HG03457 (cell line): ENCODE measurements at regions not wholly inside any gene's neighbourhood (a gene's known extent, or its start where the extent isn't known, plus 50 kb on each side); places are given as distances from the start of the nearest gene placed in this dataset.
"Not testable (repeated sequence)": the region's sequence is repeated elsewhere in the genome, so short reads cannot be mapped to it uniquely, and the experiment has no call there.

Experiments used
- ATAC-seq: cut with Tn5 transposase; IDR thresholded peaks from one replicate; pipeline ENCODE4 v1.9.1; 2021; ENCODE audit warnings: moderate number of reproducible peaks; ENCODE audit not compliant: unreplicated experiment

- no peak for ATAC-seq
Measured at GRCh38 chr1:229139331-229140118, 131.4 kb upstream of the RAB4A start.

- ATAC-seq: no peak
Measured at GRCh38 chr1:229140119-229140396, 130.9 kb upstream of the RAB4A start.

DNA sequence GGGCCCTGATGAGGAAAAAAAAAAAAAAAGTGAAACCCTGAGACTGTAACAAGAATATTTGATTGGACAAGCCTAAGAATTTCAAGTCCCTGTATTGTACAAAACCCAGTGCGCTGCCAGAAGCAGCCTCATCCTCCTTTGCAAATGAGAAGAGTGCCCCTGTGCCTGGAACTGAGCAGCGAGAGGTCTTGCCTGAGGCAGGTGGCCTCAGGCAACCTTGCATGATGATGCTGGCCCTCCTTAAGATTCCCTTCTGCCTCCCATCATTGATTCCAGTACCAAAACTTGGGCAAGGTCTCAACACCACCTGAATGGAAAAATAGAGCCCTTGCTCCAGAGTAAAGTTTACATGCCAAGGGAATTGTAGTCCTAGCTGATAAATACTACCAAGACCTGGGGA, 129.6 kb upstream of the RAB4A start:
- ATAC-seq: no peak

- ATAC-seq: no peak
Measured at GRCh38 chr1:229141689-229142377, 129.1 kb upstream of the RAB4A start.

DNA sequence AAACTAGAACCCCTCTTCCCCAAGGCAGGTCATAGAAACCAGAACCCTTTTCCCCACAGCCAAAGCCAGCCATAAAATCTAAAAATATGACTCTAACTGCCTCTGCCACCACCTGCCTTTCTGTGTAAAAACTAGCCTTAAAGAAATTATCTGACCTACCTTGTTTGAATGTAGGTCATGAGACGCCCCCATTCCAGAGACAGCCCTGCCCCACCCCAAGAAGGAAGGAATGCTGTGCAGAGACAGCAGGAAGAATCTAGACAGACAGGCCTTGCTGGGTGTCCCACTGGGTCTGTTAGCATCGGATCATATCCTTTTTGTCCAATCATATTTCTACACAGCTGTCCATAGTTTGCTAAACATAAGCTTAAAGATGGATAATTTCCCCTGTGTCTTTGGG, 128.4 kb upstream of the RAB4A start:
- no peak for ATAC-seq

GRCh38 chr1:229146647-229147046, 124.3 kb upstream of the RAB4A start:
- ATAC-seq: no peak

DNA sequence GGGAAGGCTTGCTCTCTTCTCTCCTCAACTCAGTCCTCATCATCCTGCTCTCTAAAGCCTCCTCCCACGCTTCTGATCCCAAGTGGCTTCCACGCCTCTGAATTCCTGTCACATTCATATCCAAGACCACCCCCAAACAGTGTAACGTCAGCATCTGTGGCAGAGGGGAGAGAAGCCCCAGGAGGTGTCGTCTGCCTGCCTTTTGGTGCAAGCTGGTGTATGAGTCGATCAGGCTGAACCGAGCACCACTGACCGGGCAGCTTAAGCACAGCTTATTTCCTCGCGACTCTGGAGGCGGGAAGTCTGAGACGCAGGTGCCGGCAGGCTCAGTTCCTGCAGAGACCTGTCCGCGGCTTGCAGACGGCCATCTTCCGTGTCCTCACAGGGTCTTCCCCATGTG, 123.8 kb upstream of the RAB4A start:
- ATAC-seq: no peak

- ATAC-seq: no peak
Measured at GRCh38 chr1:229148041-229148671, 122.8 kb upstream of the RAB4A start.

- no peak for ATAC-seq
Measured at GRCh38 chr1:229148743-229149142, 122.2 kb upstream of the RAB4A start.

GRCh38 chr1:229149435-229149834, 121.5 kb upstream of the RAB4A start:
- ATAC-seq: no peak

- ATAC-seq: no peak
Measured at GRCh38 chr1:229150518-229150917, 120.4 kb upstream of the RAB4A start.

DNA sequence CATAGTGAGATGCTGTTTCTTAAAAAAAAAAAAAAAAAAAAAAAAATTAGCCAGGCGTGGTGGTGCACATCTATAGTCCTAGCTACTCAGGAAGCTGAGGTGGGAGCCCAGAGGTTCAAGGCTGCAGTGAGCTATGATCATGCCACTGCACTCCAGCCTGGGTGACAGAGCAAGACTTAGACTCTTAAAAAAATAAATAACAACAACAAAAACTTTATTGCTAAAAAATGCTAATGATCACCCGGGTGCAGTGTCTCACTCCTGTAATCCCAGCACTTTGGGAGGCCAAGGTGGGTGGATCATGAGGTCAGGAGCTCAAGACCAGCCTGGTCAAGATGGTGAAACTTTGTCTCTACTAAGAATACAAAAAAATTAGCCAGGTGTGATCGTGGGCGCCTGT, 119.5 kb upstream of the RAB4A start:
- ATAC-seq: not testable (repeated sequence)

GRCh38 chr1:229152311-229152710, 118.6 kb upstream of the RAB4A start:
- ATAC-seq: no peak

GRCh38 chr1:229153955-229154548, 116.9 kb upstream of the RAB4A start:
- ATAC-seq: no peak

GRCh38 chr1:229154811-229155210, 116.1 kb upstream of the RAB4A start:
- no peak for ATAC-seq

DNA sequence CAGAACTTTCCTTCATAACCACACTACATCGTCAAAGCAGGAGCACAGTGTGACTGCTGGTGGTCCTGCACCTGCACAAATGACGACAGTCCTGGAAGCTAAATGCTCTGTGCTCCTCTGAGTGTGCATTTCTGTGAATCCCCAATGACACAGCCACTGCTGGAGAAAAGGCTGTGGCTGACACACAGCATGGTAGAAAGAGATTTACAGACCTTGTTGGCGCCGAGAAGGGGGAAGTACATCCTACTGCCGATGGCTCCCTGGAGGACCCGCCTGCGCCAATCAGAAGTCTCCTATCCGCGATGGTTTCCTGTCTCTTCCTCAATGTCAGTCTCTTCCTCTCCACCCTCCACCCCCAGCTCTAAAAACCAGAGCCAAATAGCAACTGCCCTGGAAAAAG, 115.4 kb upstream of the RAB4A start:
- ATAC-seq: no peak

DNA sequence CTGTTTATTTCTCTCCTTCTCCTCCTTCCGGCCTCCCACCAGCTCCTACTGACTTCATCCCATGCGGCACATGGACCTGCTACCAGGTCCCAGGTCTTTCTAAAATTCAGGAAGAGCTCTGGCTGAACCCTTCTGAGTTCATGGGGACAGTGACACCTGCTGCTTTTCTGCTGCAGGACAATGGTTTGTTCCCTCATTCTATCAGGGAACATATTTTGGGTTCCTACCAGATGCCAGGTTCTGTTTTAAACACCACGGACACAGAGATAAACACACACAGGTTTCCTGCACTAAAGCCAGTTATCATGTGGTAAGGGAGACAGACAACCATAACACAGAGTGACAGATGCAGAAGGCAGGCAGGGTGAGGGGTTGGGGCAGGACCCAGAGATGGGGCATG, 114.0 kb upstream of the RAB4A start:
- no peak for ATAC-seq

DNA sequence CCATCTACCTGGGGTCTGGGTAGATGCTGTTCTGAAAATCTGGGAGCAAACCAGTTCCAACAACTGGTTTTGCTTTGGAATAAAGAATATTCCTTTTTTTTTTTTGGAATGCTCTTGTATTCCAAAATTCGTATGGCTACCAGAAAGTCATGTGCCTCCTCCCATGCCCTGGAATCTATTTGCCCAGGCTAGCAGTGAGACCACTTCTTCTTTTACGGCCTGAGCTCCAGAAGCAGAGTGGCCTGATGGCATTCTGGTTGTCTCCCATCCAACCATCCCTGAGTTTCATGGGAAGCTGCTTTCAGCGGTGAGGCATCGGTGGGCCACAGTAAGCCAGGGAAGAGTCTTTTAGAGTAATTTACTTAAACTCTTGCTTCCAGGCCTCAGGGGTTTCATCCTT, 113.4 kb upstream of the RAB4A start:
- ATAC-seq: no peak

GRCh38 chr1:229158341-229158921, 112.5 kb upstream of the RAB4A start:
- no peak for ATAC-seq

DNA sequence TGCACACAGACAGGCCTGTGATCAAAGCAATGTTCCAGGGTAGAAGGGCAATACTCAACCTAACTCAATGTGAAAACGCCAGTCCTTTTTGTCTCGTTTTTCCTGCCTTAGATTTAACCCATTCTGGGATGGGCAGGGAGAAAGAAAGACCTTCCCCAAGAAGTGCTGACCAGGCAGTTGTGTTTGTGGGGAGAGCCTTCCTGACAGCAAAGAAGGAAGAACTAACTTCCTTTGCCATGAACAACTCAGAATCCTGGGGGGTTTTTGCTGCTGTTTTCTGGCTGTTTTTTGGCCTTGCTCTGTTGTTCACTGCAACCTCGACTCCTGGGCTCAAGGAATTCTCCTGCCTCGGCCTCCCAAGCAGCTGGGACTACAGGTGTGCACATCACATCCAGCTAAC, 112.0 kb upstream of the RAB4A start:
- ATAC-seq: no peak

GRCh38 chr1:229159668-229160544, 111.0 kb upstream of the RAB4A start:
- no peak for ATAC-seq
